SK-N-SH (cell line): ENCODE measurements at regions not wholly inside any gene's neighbourhood (a gene's known extent, or its start where the extent isn't known, plus 50 kb on each side); places are given as distances from the start of the nearest gene placed in this dataset.

ENCODE experiments used
- CTCF ChIA-PET: fragments of 300-600, 350-600 bp; formaldehyde crosslinking; extraction: SDS; loops from one replicate; lab custom pipeline; 2021; lab: Yijun Ruan, JAX
- POLR2A ChIA-PET: fragments of 350-600 bp; sonication (Branson Sonifier 250); formaldehyde crosslinking; extraction: SDS; loops from one replicate; lab custom pipeline; 2020; ENCODE audit warnings: antibody characterized with exemption, inconsistent platforms; lab: Yijun Ruan, JAX
- DNase-seq: peaks from one replicate; pipeline ENCODE4 v3.0.0; 2012
- H2AFZ ChIP-seq: fragments of 200-600 bp; sonication (generic); 2 replicates; pipeline ENCODE4 v1.8.1; 2016; ENCODE audit warnings: antibody characterized with exemption, mild to moderate bottlenecking, low read depth
- H3F3A ChIP-seq: fragments of 200-600 bp; sonication (generic); replicated peaks from 2 replicates; pipeline ENCODE3; 2016; ENCODE audit warnings: antibody characterized with exemption, mild to moderate bottlenecking; ENCODE audit not compliant: insufficient read depth
- H3K27ac ChIP-seq, 2 experiments: fragments of 200-500 bp in 1 of 2; fragments of 200-600 bp in 1 of 2; sonication (Bioruptor generic) in 1 of 2; sonication (generic), shearing (Covaris generic) in 1 of 2; 2 replicates each; pipeline versions ENCODE4 v1.5.1 to v1.6.1; 2014 to 2016; ENCODE audit warnings: low read depth in 2 of 2, inconsistent platforms in 1 of 2, low read length in 1 of 2, mild to moderate bottlenecking in 1 of 2, mixed read lengths in 1 of 2
- H3K27me3 ChIP-seq: fragments of 200-600 bp; sonication (generic), shearing (Covaris generic); 2 replicates; pipeline ENCODE4 v1.6.1; 2016; ENCODE audit warnings: mixed run types; ENCODE audit not compliant: insufficient read depth
- H3K36me3 ChIP-seq, 2 experiments: fragments of 200-500 bp in 1 of 2; fragments of 200-600 bp in 1 of 2; sonication (Bioruptor generic) in 1 of 2; sonication (generic) in 1 of 2; replicated peaks in 1 of 2; 2 replicates each; pipeline versions ENCODE3 to v1.5.1; 2014 to 2016; ENCODE audit warnings: low read length in 1 of 2, mild to moderate bottlenecking in 1 of 2; ENCODE audit not compliant: insufficient read depth in 2 of 2, control insufficient read depth in 1 of 2
- H3K4me1 ChIP-seq, 2 experiments: fragments of 200-500 bp in 1 of 2; fragments of 200-600 bp in 1 of 2; sonication (Bioruptor generic) in 1 of 2; sonication (generic), shearing (Covaris generic) in 1 of 2; 2 replicates each; pipeline versions ENCODE4 v1.5.1 to v1.6.1; 2014 to 2016; ENCODE audit warnings: low read depth in 1 of 2, low read length in 1 of 2, mixed run types in 1 of 2; ENCODE audit not compliant: insufficient read depth in 2 of 2, control insufficient read depth in 1 of 2
- H3K4me2 ChIP-seq: fragments of 200-600 bp; sonication (generic), shearing (Covaris generic); 2 replicates; pipeline ENCODE4 v1.6.1; 2017; ENCODE audit warnings: mixed run types
- H3K4me3 ChIP-seq, 2 experiments: fragments of 200-500 bp in 1 of 2; fragments of 200-600 bp in 1 of 2; sonication (Bioruptor generic) in 1 of 2; sonication (generic), shearing (Covaris generic) in 1 of 2; 2 replicates each; pipeline versions ENCODE4 v1.5.1 to v1.8.1; 2014 to 2016; ENCODE audit warnings: low read depth in 2 of 2, inconsistent platforms in 1 of 2, low read length in 1 of 2, mild to moderate bottlenecking in 1 of 2, mixed read lengths in 1 of 2, moderate library complexity in 1 of 2
- H3K79me2 ChIP-seq: fragments of 200-600 bp; sonication (generic); 2 replicates; pipeline ENCODE4 v1.8.1; 2017; ENCODE audit warnings: mild to moderate bottlenecking; ENCODE audit not compliant: insufficient read depth
- H3K9ac ChIP-seq: fragments of 200-600 bp; sonication (generic); 2 replicates; pipeline ENCODE4 v1.6.1; 2017; ENCODE audit warnings: mixed run types
- H3K9me2 ChIP-seq: fragments of 200-600 bp; sonication (generic); 2 replicates; pipeline ENCODE4 v1.6.1; 2017; ENCODE audit warnings: mixed run types
- H3K9me3 ChIP-seq: fragments of 200-600 bp; sonication (generic); 2 replicates; pipeline ENCODE4 v1.6.1; 2017; ENCODE audit warnings: mixed run types, mild to moderate bottlenecking, moderate library complexity
- H4K20me1 ChIP-seq: fragments of 200-600 bp; sonication (generic); 2 replicates; pipeline ENCODE4 v1.6.1; 2017; ENCODE audit warnings: mild to moderate bottlenecking, mixed run types; ENCODE audit not compliant: insufficient read depth
- CHD2 ChIP-seq: fragments of 150-350 bp; IDR thresholded peaks from 2 replicates; pipeline ENCODE4 v1.6.1; 2018; ENCODE audit warnings: low read length; ENCODE audit not compliant: partially characterized antibody
- CTCF ChIP-seq: fragments of 200-600 bp; sonication (generic); IDR thresholded peaks from 2 replicates; pipeline ENCODE4 v1.6.1; 2017; ENCODE audit warnings: antibody characterized with exemption, mild to moderate bottlenecking, moderate library complexity
- FOXM1 ChIP-seq: IDR thresholded peaks from 2 replicates; pipeline ENCODE4 v1.4.0; 2012; ENCODE audit warnings: low read depth, mild to moderate bottlenecking
- GABPA ChIP-seq: IDR thresholded peaks from 2 replicates; pipeline ENCODE4 v1.4.0; 2012; ENCODE audit warnings: low read depth, mild to moderate bottlenecking
- GATA2 ChIP-seq: sonication (generic); formaldehyde crosslinking; IDR thresholded peaks from 2 replicates; pipeline ENCODE4 v1.5.0; 2020; ENCODE audit warnings: mild to moderate bottlenecking, missing genetic modification reagents
- IRF3 ChIP-seq: fragments of 150-350 bp; IDR thresholded peaks from 2 replicates; pipeline ENCODE4 v1.6.1; 2016; ENCODE audit warnings: mild to moderate bottlenecking, low read depth, low read length
- MEF2A ChIP-seq: IDR thresholded peaks from 2 replicates; pipeline ENCODE4 v1.4.0; 2012; ENCODE audit warnings: low read depth, borderline replicate concordance
- MXI1 ChIP-seq: IDR thresholded peaks from 2 replicates; pipeline ENCODE4 v1.6.1; 2012; ENCODE audit warnings: mild to moderate bottlenecking, low read depth, low read length, improper control_type of control experiment
- PBX3 ChIP-seq: IDR thresholded peaks from 2 replicates; pipeline ENCODE4; 2012
- POLR2AphosphoS5 ChIP-seq: IDR thresholded peaks from 2 replicates; pipeline ENCODE4 v1.6.1; 2012; ENCODE audit warnings: low read depth, low read length
- RAD21 ChIP-seq: IDR thresholded peaks from 2 replicates; pipeline ENCODE4 v1.6.1; 2012; ENCODE audit warnings: mild to moderate bottlenecking, low read length
- RCOR1 ChIP-seq: fragments of 150-350 bp; IDR thresholded peaks from 2 replicates; pipeline ENCODE4 v1.6.1; 2017; ENCODE audit warnings: antibody characterized with exemption, low read length
- REST ChIP-seq: IDR thresholded peaks from 2 replicates; pipeline ENCODE4 v1.6.1; 2012; ENCODE audit warnings: mild to moderate bottlenecking, low read depth, low read length, moderate library complexity
- RFX5 ChIP-seq: IDR thresholded peaks from 2 replicates; pipeline ENCODE4 v1.6.1; 2012; ENCODE audit warnings: mild to moderate bottlenecking, improper control_type of control experiment, low read length
- SMC3 ChIP-seq: IDR thresholded peaks from 2 replicates; pipeline ENCODE4 v1.6.1; 2012; ENCODE audit warnings: low read depth, low read length, improper control_type of control experiment
- TAF1 ChIP-seq: IDR thresholded peaks from 2 replicates; pipeline ENCODE4 v1.6.1; 2012; ENCODE audit warnings: low read depth, mild to moderate bottlenecking, low read length, moderate library complexity, borderline replicate concordance
- TEAD4 ChIP-seq: IDR thresholded peaks from 2 replicates; pipeline ENCODE4 v1.4.0; 2012; ENCODE audit warnings: mild to moderate bottlenecking, borderline replicate concordance; ENCODE audit not compliant: insufficient read depth
- WGBS: methylation state at CpG from one replicate; pipeline ENCODE4 v1.1.6; 2017; ENCODE audit warnings: low lambda C conversion rate; 5-methylcytosine and 5-hydroxymethylcytosine counted together
- TF ChIP-seq, protein P1 (sequence below): IDR thresholded peaks from 2 replicates; pipeline ENCODE4 v1.4.0; 2012; ENCODE audit warnings: low read depth

- TF ChIP-seq PBX3 (no peak), GATA2 (no peak), REST (no peak), SMC3 (no peak), MEF2A (no peak), MXI1 (no peak), RCOR1 (no peak)
These were observed 186.8 kb upstream of the C1orf174 start (continued) for GRCh38 chr1:4086921-4087320.

DNA sequence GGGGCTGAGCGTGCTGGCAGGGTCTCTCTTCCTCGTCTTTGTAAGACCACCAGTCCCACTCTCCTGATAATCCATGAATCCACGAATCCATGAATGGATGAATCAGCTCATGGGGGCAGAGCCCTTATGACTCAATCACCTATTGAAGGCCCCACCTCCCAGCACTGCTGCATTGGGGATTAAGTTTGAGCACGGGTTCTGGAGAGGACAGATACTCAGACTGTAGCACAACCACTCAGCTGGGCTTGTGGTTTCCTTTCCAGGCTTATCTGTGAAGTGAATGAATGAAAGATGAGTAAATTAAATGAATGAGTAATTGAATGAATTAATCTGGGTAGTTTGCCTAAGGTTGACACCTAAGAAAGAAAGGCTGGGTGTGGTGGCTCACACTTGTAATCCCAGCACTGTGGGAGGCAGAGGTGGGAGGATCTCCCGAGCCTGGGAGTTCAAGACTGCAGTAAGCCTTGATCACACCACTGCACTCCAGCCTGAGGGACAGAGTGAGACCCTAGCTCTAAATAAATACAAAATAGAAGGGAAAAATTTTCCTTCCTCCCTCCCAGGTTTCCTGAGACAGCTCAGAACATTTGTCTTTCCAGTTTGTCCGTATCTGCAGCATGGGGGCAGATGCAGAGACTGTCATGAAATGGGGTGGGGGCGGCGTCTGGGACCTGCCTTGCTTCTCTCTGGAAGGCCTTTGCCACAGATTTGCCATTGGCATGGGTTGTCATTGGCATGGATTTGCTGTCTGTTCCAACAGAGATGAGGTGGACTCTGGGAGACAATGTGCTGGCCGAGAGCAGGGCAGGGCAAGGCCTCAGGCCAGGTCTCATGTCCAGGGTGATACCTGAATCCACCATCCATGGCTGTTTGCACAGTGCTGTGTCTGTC lies 187.7 kb upstream of the C1orf174 start:
- POLR2A ChIA-PET = interaction anchor here (0.6 kb wide), 1 partner anchor 1577 kb away, joined by 3 read pairs; no protein-coding TSS in a partner anchor
- WGBS = 6% methylated on average over 7 of the region's 9 CpGs
- no peaks in the 10 kb centered on the region for H3K9me3 ChIP-seq

More for the DNA sequence above, 187.7 kb upstream of the C1orf174 start:
- CTCF ChIA-PET = no interaction called here
- H4K20me1 ChIP-seq = no peaks in the 10 kb centered on the region
- no peaks in the 10 kb centered on the region; a peak in 1 of 4 replicates for H3K4me1 ChIP-seq
- no peaks in the 10 kb centered on the region for H3K9me2 ChIP-seq
- no peak overlapping the region for H3K27ac ChIP-seq
- no peaks in the 10 kb centered on the region for H3K27me3 ChIP-seq
- H3K79me2 ChIP-seq = no peaks in the 10 kb centered on the region
- H3K9ac ChIP-seq = no peak overlapping the region
- no peak for DNase-seq
- H3K36me3 ChIP-seq = no peaks in the 10 kb centered on the region
- no peak overlapping the region for H2AFZ ChIP-seq
- no peak for TF ChIP-seq IRF3
- TF ChIP-seq GABPA = no peak
- TF ChIP-seq, protein P1, sequence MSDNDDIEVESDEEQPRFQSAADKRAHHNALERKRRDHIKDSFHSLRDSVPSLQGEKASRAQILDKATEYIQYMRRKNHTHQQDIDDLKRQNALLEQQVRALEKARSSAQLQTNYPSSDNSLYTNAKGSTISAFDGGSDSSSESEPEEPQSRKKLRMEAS = no peak
- TF ChIP-seq FOXM1 = no peak
- no peak for TF ChIP-seq POLR2AphosphoS5
- no peak for TF ChIP-seq RFX5
- TF ChIP-seq TEAD4 = no peak
- no peak for TF ChIP-seq CTCF
- no peak for TF ChIP-seq RAD21
- TF ChIP-seq TAF1 = no peak
- no peak for TF ChIP-seq REST
- TF ChIP-seq CHD2 = no peak
- no peak overlapping the region for H3K4me3 ChIP-seq
- H3F3A ChIP-seq = no peaks in the 10 kb centered on the region
- no peak overlapping the region for H3K4me2 ChIP-seq
